Activated T-cell treated with anti-CD3 and anti-CD28 coated beads for 48 hours (primary cell): ENCODE measurements at regions not wholly inside any gene's neighbourhood (a gene's known extent, or its start where the extent isn't known, plus 50 kb on each side); places are given as distances from the start of the nearest gene placed in this dataset.

Experiments used
- DNase-seq: peaks from one replicate; pipeline ENCODE4 v3.0.0-alpha.2; 2020; ENCODE audit warnings: low read depth

GRCh38 chr5:89273289-89273688, 390.3 kb upstream of the MEF2C start:
- no peak for DNase-seq

GRCh38 chr5:89270901-89271300, 387.9 kb upstream of the MEF2C start:
- no peak for DNase-seq

- no peak for DNase-seq
These were observed 386.7 kb upstream of the MEF2C start for GRCh38 chr5:89269721-89270120.

- no peak for DNase-seq
These were observed 385.5 kb upstream of the MEF2C start for GRCh38 chr5:89268460-89268859.

GRCh38 chr5:89267788-89268187, 384.8 kb upstream of the MEF2C start:
- no peak for DNase-seq

- no peak for DNase-seq
These were observed 382.7 kb upstream of the MEF2C start for GRCh38 chr5:89265511-89266179.

GRCh38 chr5:89263846-89264245, 380.9 kb upstream of the MEF2C start:
- DNase-seq: no peak

GRCh38 chr5:89262030-89262429, 379.0 kb upstream of the MEF2C start:
- no peak for DNase-seq

GRCh38 chr5:89260254-89260653, 377.3 kb upstream of the MEF2C start:
- DNase-seq: no peak

- no peak for DNase-seq
These were observed 373.0 kb upstream of the MEF2C start for GRCh38 chr5:89255845-89256463.

- DNase-seq: no peak
These were observed 370.8 kb upstream of the MEF2C start for GRCh38 chr5:89253666-89254352.

- DNase-seq: no peak
These were observed 363.9 kb upstream of the MEF2C start for GRCh38 chr5:89246864-89247263.

- no peak for DNase-seq
These were observed 363.3 kb upstream of the MEF2C start for GRCh38 chr5:89246252-89246651.

- no peak for DNase-seq
These were observed 360.6 kb upstream of the MEF2C start for GRCh38 chr5:89243611-89244010.

- DNase-seq: no peak
These were observed 358.2 kb upstream of the MEF2C start for GRCh38 chr5:89241186-89241585.

GRCh38 chr5:89236900-89237299, 353.9 kb upstream of the MEF2C start:
- DNase-seq: no peak

- DNase-seq: no peak
These were observed 350.5 kb upstream of the MEF2C start for GRCh38 chr5:89233462-89233861.

- DNase-seq: no peak
These were observed 349.2 kb upstream of the MEF2C start for GRCh38 chr5:89232139-89232603.

GRCh38 chr5:89230178-89230577, 347.2 kb upstream of the MEF2C start:
- no peak for DNase-seq

- DNase-seq: no peak
These were observed 346.5 kb upstream of the MEF2C start for GRCh38 chr5:89229331-89230070.

- DNase-seq: no peak
These were observed 345.4 kb upstream of the MEF2C start for GRCh38 chr5:89228355-89228754.

- no peak for DNase-seq
These were observed 335.4 kb upstream of the MEF2C start for GRCh38 chr5:89218364-89218763.

- DNase-seq: no peak
These were observed 333.6 kb upstream of the MEF2C start for GRCh38 chr5:89216606-89217005.
